ENCODE measurements at regions not wholly inside any gene's neighbourhood (a gene's known extent, or its start where the extent isn't known, plus 50 kb on each side); places are given as distances from the start of the nearest gene placed in this dataset.

- no peaks in the 10 kb centered on the region for H3K36me3 Mint-ChIP-seq
- TF ChIP-seq CTCF (IDR thresholded peaks at IDR 0.05): no peak
- no CpG with 5 or more reads among the region's 1 CpG for WGBS (ENCODE audit: insufficient coverage)
These were observed 81.0 kb upstream of the ZPLD1 start for GRCh38 chr3:102353805-102354204.

GRCh38 chr3:102354818-102355515, 79.8 kb upstream of the ZPLD1 start:
- H3K9me3 ChIP-seq (replicated peaks in 1 of 2; ENCODE audit: control insufficient read depth in 1 of 2, insufficient read depth in 1 of 2, low read length in 2 of 2): no peaks in the 10 kb centered on the region
- no peak overlapping the region for H3K4me3 Mint-ChIP-seq
- H3K36me3 Mint-ChIP-seq: no peaks in the 10 kb centered on the region
- no peaks in the 10 kb centered on the region for H3K79me2 ChIP-seq (ENCODE audit: insufficient read depth, low read length)
- no peak overlapping the region for H2AFZ ChIP-seq (ENCODE audit: insufficient read depth, low read depth, low read length, poor library complexity, severe bottlenecking)
- H3K4me1 ChIP-seq (ENCODE audit: control insufficient read depth in 1 of 2, insufficient read depth in 2 of 2, low read length in 2 of 2): no peaks in the 10 kb centered on the region
- H3K4me2 ChIP-seq (replicated peaks; ENCODE audit: extremely low read depth, low read length, poor library complexity, severe bottlenecking): no peak overlapping the region
- no peak overlapping the region for H3K4me3 ChIP-seq (replicated peaks in 1 of 3; ENCODE audit: low read depth in 2 of 3, low read length in 3 of 3)
- H3K4me1 Mint-ChIP-seq: no peaks in the 10 kb centered on the region
- no peak overlapping the region for H3K27ac Mint-ChIP-seq
- intact Hi-C loops (cut with micrococcal nuclease): no loop called here
- no peak overlapping the region for H3K27ac ChIP-seq (ENCODE audit: low read depth in 1 of 2, low read length in 2 of 2)
- no peak overlapping the region for H3K9ac ChIP-seq (ENCODE audit: insufficient read depth, low read length, poor library complexity, severe bottlenecking)
- no peaks in the 10 kb centered on the region for H3K36me3 ChIP-seq (replicated peaks in 1 of 2; ENCODE audit: control insufficient read depth in 1 of 2, insufficient read depth in 2 of 2, low read length in 2 of 2)
- H3K27me3 ChIP-seq (ENCODE audit: control insufficient read depth in 2 of 2, insufficient read depth in 2 of 2, low read length in 2 of 2): no peaks in the 10 kb centered on the region
- TF ChIP-seq CTCF (IDR thresholded peaks at IDR 0.05): no peak
- peaks cover under 1 to 3% (median 2%) of the 10 kb centered on the region in 3 donors for H3K27me3 Mint-ChIP-seq (ENCODE audit: low read depth in 3 of 3)
- DNase-seq: no peak
- H4K20me1 ChIP-seq (ENCODE audit: insufficient read depth, low read length): no peaks in the 10 kb centered on the region
- peaks cover 0 to 2% (median 0%) of the 10 kb centered on the region in 7 donors for H3K9me3 Mint-ChIP-seq

More at GRCh38 chr3:102353805-102354204, 81.0 kb upstream of the ZPLD1 start:
- intact Hi-C loops (cut with micrococcal nuclease): no loop called here
- Histone ChIP-seq H3K79me2 (ENCODE audit: insufficient read depth, low read length) (no peaks in the 10 kb centered on the region), H4K20me1 (ENCODE audit: insufficient read depth, low read length) (no peaks in the 10 kb centered on the region), H3K9ac (ENCODE audit: insufficient read depth, low read length, poor library complexity, severe bottlenecking) (no peak overlapping the region), H3K27ac (ENCODE audit: low read depth in 1 of 2, low read length in 2 of 2) (no peak overlapping the region), H3K4me2 (replicated peaks; ENCODE audit: extremely low read depth, low read length, poor library complexity, severe bottlenecking) (no peak overlapping the region), H3K36me3 (replicated peaks in 1 of 2; ENCODE audit: control insufficient read depth in 1 of 2, insufficient read depth in 2 of 2, low read length in 2 of 2) (no peaks in the 10 kb centered on the region), H3K4me3 (replicated peaks in 1 of 3; ENCODE audit: low read depth in 2 of 3, low read length in 3 of 3) (no peak overlapping the region), H3K9me3 (replicated peaks in 1 of 2; ENCODE audit: control insufficient read depth in 1 of 2, insufficient read depth in 1 of 2, low read length in 2 of 2) (no peaks in the 10 kb centered on the region), H2AFZ (ENCODE audit: insufficient read depth, low read depth, low read length, poor library complexity, severe bottlenecking) (no peak overlapping the region), H3K4me1 (ENCODE audit: control insufficient read depth in 1 of 2, insufficient read depth in 2 of 2, low read length in 2 of 2) (no peaks in the 10 kb centered on the region), H3K27me3 (ENCODE audit: control insufficient read depth in 2 of 2, insufficient read depth in 2 of 2, low read length in 2 of 2) (no peaks in the 10 kb centered on the region)
- no peak for DNase-seq
- no peak overlapping the region for H3K27ac Mint-ChIP-seq
- no peaks in the 10 kb centered on the region for H3K4me1 Mint-ChIP-seq
- H3K9me3 Mint-ChIP-seq: peaks cover 0 to 2% (median 0%) of the 10 kb centered on the region in 7 donors
- peaks cover 2 to 3% (median 2%) of the 10 kb centered on the region in 3 donors for H3K27me3 Mint-ChIP-seq (ENCODE audit: low read depth in 3 of 3)
- no peak overlapping the region for H3K4me3 Mint-ChIP-seq
